Fibroblast of lung (primary cell): ENCODE measurements at regions not wholly inside any gene's neighbourhood (a gene's known extent, or its start where the extent isn't known, plus 50 kb on each side); places are given as distances from the start of the nearest gene placed in this dataset.

Experiments used
- DNase-seq, 2 donors: peaks; one replicate each; pipeline versions ENCODE4 v3.0.0 to v3.0.0-alpha.2; 2010; ENCODE audit warnings: low read depth in 2 of 2
- H2AFZ ChIP-seq: 2 replicates; pipeline ENCODE4 v1.5.1; 2012; ENCODE audit warnings: low read length, control low read depth, inconsistent platforms
- H3K27ac ChIP-seq: 2 replicates; pipeline ENCODE4 v1.5.1; 2011; ENCODE audit warnings: low read length, control low read depth; ENCODE audit not compliant: insufficient read depth
- H3K27me3 ChIP-seq: 2 replicates; pipeline ENCODE4 v1.5.1; 2011; ENCODE audit warnings: mild to moderate bottlenecking, low read length; ENCODE audit not compliant: control insufficient read depth, insufficient read depth
- H3K36me3 ChIP-seq: 2 replicates; pipeline ENCODE4 v1.5.1; 2011; ENCODE audit warnings: low read length; ENCODE audit not compliant: control insufficient read depth, insufficient read depth
- H3K4me1 ChIP-seq: 2 replicates; pipeline ENCODE4 v1.5.1; 2011; ENCODE audit warnings: low read length; ENCODE audit not compliant: control insufficient read depth, insufficient read depth; ENCODE audit errors: extremely low read depth
- H3K4me2 ChIP-seq: 2 replicates; pipeline ENCODE4 v1.5.1; 2011; ENCODE audit warnings: low read length, control low read depth; ENCODE audit not compliant: insufficient read depth; ENCODE audit errors: extremely low read depth
- H3K4me3 ChIP-seq, 4 experiments: fragments of 200-600 bp in 1 of 4; sonication (generic) in 1 of 4; replicated peaks in 1 of 4; 2 replicates each; pipeline ENCODE4 v1.5.1; 2011 to 2016; ENCODE audit warnings: low read length in 4 of 4, low read depth in 3 of 4, mild to moderate bottlenecking in 3 of 4, control low read depth in 2 of 4, inconsistent platforms in 1 of 4, mixed read lengths in 1 of 4; ENCODE audit not compliant: insufficient read depth in 1 of 4; ENCODE audit errors: control extremely low read depth in 1 of 4
- H3K79me2 ChIP-seq: 2 replicates; pipeline ENCODE4 v1.5.1; 2012; ENCODE audit warnings: mild to moderate bottlenecking, low read length, inconsistent platforms; ENCODE audit not compliant: control insufficient read depth, insufficient read depth
- H3K9ac ChIP-seq: 2 replicates; pipeline ENCODE4 v1.5.1; 2011; ENCODE audit warnings: mild to moderate bottlenecking, low read length, control low read depth; ENCODE audit not compliant: insufficient read depth
- H3K9me3 ChIP-seq: 2 replicates; pipeline ENCODE4 v1.5.1; 2012; ENCODE audit warnings: low read depth, low read length; ENCODE audit not compliant: control insufficient read depth, insufficient read depth
- H4K20me1 ChIP-seq: 2 replicates; pipeline ENCODE4 v1.5.1; 2011; ENCODE audit warnings: low read length; ENCODE audit not compliant: control insufficient read depth, insufficient read depth; ENCODE audit errors: extremely low read depth
- EZH2 ChIP-seq: IDR thresholded peaks from 2 replicates; pipeline ENCODE4 v1.5.1; 2012; ENCODE audit warnings: low read length, control low read depth, mild to moderate bottlenecking; ENCODE audit errors: missing control alignments
- TF ChIP-seq, protein P1 (sequence below), 2 donors: IDR thresholded peaks in 1 of 2; conservative IDR thresholded peaks in 1 of 2; 1 replicate in 1 of 2; 2 replicates in 1 of 2; pipeline ENCODE4 v1.5.1; 2011 to 2012; ENCODE audit warnings: low read length in 2 of 2, control low read depth in 1 of 2, inconsistent platforms in 1 of 2, low read depth in 1 of 2, mild to moderate bottlenecking in 1 of 2

GRCh38 chr14:97798176-97798575 lies 1001.0 kb downstream of the VRK1 start:
- Histone ChIP-seq H2AFZ (no peak overlapping the region), H3K9ac (no peak overlapping the region), H3K4me1 (no peaks in the 10 kb centered on the region), H3K27me3 (no peaks in the 10 kb centered on the region), H3K27ac (no peak overlapping the region), H3K9me3 (no peaks in the 10 kb centered on the region), H3K36me3 (no peaks in the 10 kb centered on the region), H3K4me3 (no peak overlapping the region), H4K20me1 (no peaks in the 10 kb centered on the region), H3K4me2 (no peak overlapping the region), H3K79me2 (no peaks in the 10 kb centered on the region)
- DNase-seq = no peak
- TF ChIP-seq EZH2 = no peak
- TF ChIP-seq, protein P1, sequence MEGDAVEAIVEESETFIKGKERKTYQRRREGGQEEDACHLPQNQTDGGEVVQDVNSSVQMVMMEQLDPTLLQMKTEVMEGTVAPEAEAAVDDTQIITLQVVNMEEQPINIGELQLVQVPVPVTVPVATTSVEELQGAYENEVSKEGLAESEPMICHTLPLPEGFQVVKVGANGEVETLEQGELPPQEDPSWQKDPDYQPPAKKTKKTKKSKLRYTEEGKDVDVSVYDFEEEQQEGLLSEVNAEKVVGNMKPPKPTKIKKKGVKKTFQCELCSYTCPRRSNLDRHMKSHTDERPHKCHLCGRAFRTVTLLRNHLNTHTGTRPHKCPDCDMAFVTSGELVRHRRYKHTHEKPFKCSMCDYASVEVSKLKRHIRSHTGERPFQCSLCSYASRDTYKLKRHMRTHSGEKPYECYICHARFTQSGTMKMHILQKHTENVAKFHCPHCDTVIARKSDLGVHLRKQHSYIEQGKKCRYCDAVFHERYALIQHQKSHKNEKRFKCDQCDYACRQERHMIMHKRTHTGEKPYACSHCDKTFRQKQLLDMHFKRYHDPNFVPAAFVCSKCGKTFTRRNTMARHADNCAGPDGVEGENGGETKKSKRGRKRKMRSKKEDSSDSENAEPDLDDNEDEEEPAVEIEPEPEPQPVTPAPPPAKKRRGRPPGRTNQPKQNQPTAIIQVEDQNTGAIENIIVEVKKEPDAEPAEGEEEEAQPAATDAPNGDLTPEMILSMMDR (conservative IDR thresholded peaks at IDR 0.05 in 1 of 2, IDR thresholded peaks at IDR 0.05 in 1 of 2; ENCODE audit: low read depth in 1 of 2, low read length in 2 of 2) = no peak

- H3K9ac ChIP-seq = no peak overlapping the region
- no peak overlapping the region for H2AFZ ChIP-seq
- no peaks in the 10 kb centered on the region for H3K27me3 ChIP-seq
- no peak overlapping the region for H3K27ac ChIP-seq
- H3K4me1 ChIP-seq = no peaks in the 10 kb centered on the region
- no peak overlapping the region for H3K4me3 ChIP-seq
- no peaks in the 10 kb centered on the region for H3K9me3 ChIP-seq
- H3K79me2 ChIP-seq = no peaks in the 10 kb centered on the region
- TF ChIP-seq, protein P1 (conservative IDR thresholded peaks at IDR 0.05 in 1 of 2, IDR thresholded peaks at IDR 0.05 in 1 of 2; ENCODE audit: low read depth in 1 of 2, low read length in 2 of 2) = no peak
- no peak overlapping the region for H3K4me2 ChIP-seq
- DNase-seq = peak in 1 of 2 donors; percentile 41
- H4K20me1 ChIP-seq = no peaks in the 10 kb centered on the region
- H3K36me3 ChIP-seq = no peaks in the 10 kb centered on the region
Measured at GRCh38 chr14:97802430-97803373, 1005.5 kb downstream of the VRK1 start.

- TF ChIP-seq, protein P1 (conservative IDR thresholded peaks at IDR 0.05 in 1 of 2, IDR thresholded peaks at IDR 0.05 in 1 of 2; ENCODE audit: low read depth in 1 of 2, low read length in 2 of 2) = no peak
- Histone ChIP-seq H3K4me3 (no peak overlapping the region), H4K20me1 (no peaks in the 10 kb centered on the region), H3K27ac (no peak overlapping the region), H3K27me3 (no peaks in the 10 kb centered on the region), H2AFZ (no peak overlapping the region), H3K9me3 (no peaks in the 10 kb centered on the region), H3K4me2 (no peak overlapping the region), H3K9ac (no peak overlapping the region), H3K4me1 (no peaks in the 10 kb centered on the region), H3K79me2 (no peaks in the 10 kb centered on the region), H3K36me3 (no peaks in the 10 kb centered on the region)
- no peak for DNase-seq
Measured at GRCh38 chr14:97804056-97804455, 1006.9 kb downstream of the VRK1 start.
